HEK293 (cell line): ENCODE measurements at regions not wholly inside any gene's neighbourhood (a gene's known extent, or its start where the extent isn't known, plus 50 kb on each side); places are given as distances from the start of the nearest gene placed in this dataset.

Experiments
- CTCF ChIA-PET: fragments of 350-600 bp; formaldehyde crosslinking; extraction: SDS; loops from one replicate; lab custom pipeline; 2021; ENCODE audit warnings: antibody characterized with exemption; lab: Yijun Ruan, JAX
- POLR2A ChIA-PET: fragments of 300-600 bp; formaldehyde crosslinking; extraction: SDS; loops from one replicate; lab custom pipeline; 2020; ENCODE audit warnings: antibody characterized with exemption, inconsistent platforms; lab: Yijun Ruan, JAX
- H3K27ac ChIP-seq: fragments of 200-500 bp; sonication (Bioruptor generic); 2 replicates; pipeline ENCODE4 v1.5.1; 2014; ENCODE audit warnings: low read depth, low read length, control low read depth, inconsistent platforms; ENCODE audit errors: extremely low read depth
- H3K36me3 ChIP-seq, 2 experiments: fragments of 200-500 bp in 1 of 2; sonication (Bioruptor generic) in 1 of 2; 1 replicate in 1 of 2; 2 replicates in 1 of 2; pipeline ENCODE4 v1.5.1; 2014 to 2017; ENCODE audit warnings: inconsistent platforms in 2 of 2, low read length in 2 of 2; ENCODE audit not compliant: control insufficient read depth in 2 of 2, insufficient read depth in 1 of 2
- H3K4me1 ChIP-seq: fragments of 200-500 bp; sonication (Bioruptor generic); 2 replicates; pipeline ENCODE4 v1.5.1; 2014; ENCODE audit warnings: mild to moderate bottlenecking, low read length, inconsistent platforms; ENCODE audit not compliant: control insufficient read depth, insufficient read depth
- H3K4me3 ChIP-seq: 2 replicates; pipeline ENCODE4 v1.5.1; 2011; ENCODE audit warnings: low read depth, mild to moderate bottlenecking, control low read depth, low read length, moderate library complexity
- H3K9me3 ChIP-seq: fragments of 200-500 bp; sonication (Bioruptor generic); 2 replicates; pipeline ENCODE4 v1.5.1; 2014; ENCODE audit warnings: low read depth, low read length, inconsistent platforms; ENCODE audit not compliant: control insufficient read depth, insufficient read depth
- BCL11B ChIP-seq: fragments of 450-650 bp; formaldehyde crosslinking; IDR thresholded peaks from 2 replicates; pipeline ENCODE4 v1.5.1; 2016; ENCODE audit warnings: low read depth, missing biosample characterization, missing genetic modification characterization
- HOXC10 ChIP-seq: sonication (generic); formaldehyde crosslinking; IDR thresholded peaks from 2 replicates; pipeline ENCODE4 v1.8.1; 2023; ENCODE audit warnings: mild to moderate bottlenecking, missing genetic modification reagents
- IKZF3 ChIP-seq: fragments of 450-650 bp; IDR thresholded peaks from 2 replicates; pipeline ENCODE4 v1.5.0; 2018; ENCODE audit warnings: missing biosample characterization, mild to moderate bottlenecking, missing genetic modification characterization, moderate library complexity
- KLF1 ChIP-seq: fragments of 450-650 bp; formaldehyde crosslinking; IDR thresholded peaks from 2 replicates; pipeline ENCODE4 v1.5.1; 2016; ENCODE audit warnings: missing biosample characterization, missing genetic modification characterization
- PRDM1 ChIP-seq: fragments of 450-650 bp; formaldehyde crosslinking; IDR thresholded peaks from 2 replicates; pipeline ENCODE4; 2016; ENCODE audit warnings: missing biosample characterization, missing genetic modification characterization
- PRDM6 ChIP-seq: fragments of 450-650 bp; formaldehyde crosslinking; IDR thresholded peaks from 2 replicates; pipeline ENCODE4 v1.5.1; 2017; ENCODE audit warnings: missing biosample characterization, missing genetic modification characterization
- REPIN1 ChIP-seq: fragments of 450-650 bp; formaldehyde crosslinking; IDR thresholded peaks from 2 replicates; pipeline ENCODE4 v1.5.1; 2017; ENCODE audit warnings: missing biosample characterization, missing genetic modification characterization, low read depth
- YY2 ChIP-seq: fragments of 450-650 bp; formaldehyde crosslinking; IDR thresholded peaks from 2 replicates; pipeline ENCODE4 v1.5.1; 2016; ENCODE audit warnings: missing biosample characterization, missing genetic modification characterization
- ZFHX2 ChIP-seq: fragments of 450-650 bp; formaldehyde crosslinking; conservative IDR thresholded peaks from 2 replicates; pipeline ENCODE4 v1.5.1; 2016; ENCODE audit warnings: missing biosample characterization, missing genetic modification characterization
- ZNF112 ChIP-seq: fragments of 450-650 bp; formaldehyde crosslinking; IDR thresholded peaks from 2 replicates; pipeline ENCODE4 v1.5.0; 2017; ENCODE audit warnings: missing biosample characterization, missing genetic modification characterization
- ZNF140 ChIP-seq: fragments of 450-650 bp; formaldehyde crosslinking; IDR thresholded peaks from 2 replicates; pipeline ENCODE4 v1.5.1; 2016; ENCODE audit warnings: missing biosample characterization, missing genetic modification characterization
- ZNF223 ChIP-seq: fragments of 450-650 bp; formaldehyde crosslinking; IDR thresholded peaks from 2 replicates; pipeline ENCODE4 v1.5.1; 2016; ENCODE audit warnings: missing biosample characterization, missing genetic modification characterization
- ZNF292 ChIP-seq: fragments of 450-650 bp; formaldehyde crosslinking; IDR thresholded peaks from 2 replicates; pipeline ENCODE4 v1.5.1; 2016; ENCODE audit warnings: low read depth, missing biosample characterization, missing genetic modification characterization, borderline replicate concordance
- ZNF37A ChIP-seq: fragments of 450-650 bp; IDR thresholded peaks from 2 replicates; pipeline ENCODE4 v1.5.1; 2018; ENCODE audit warnings: missing biosample characterization, missing genetic modification characterization
- ZNF514 ChIP-seq: fragments of 450-650 bp; formaldehyde crosslinking; IDR thresholded peaks from 2 replicates; pipeline ENCODE4 v1.5.1; 2016; ENCODE audit warnings: missing biosample characterization, missing genetic modification characterization
- ZNF792 ChIP-seq: fragments of 450-650 bp; formaldehyde crosslinking; IDR thresholded peaks from 2 replicates; pipeline ENCODE4 v1.5.1; 2016; ENCODE audit warnings: missing biosample characterization, missing genetic modification characterization
- ZNF830 ChIP-seq: fragments of 450-650 bp; IDR thresholded peaks from 2 replicates; pipeline ENCODE4 v1.5.0; 2018; ENCODE audit warnings: missing biosample characterization, missing genetic modification characterization, low read depth, mild to moderate bottlenecking, moderate library complexity
- TF ChIP-seq, protein P1 (sequence below): fragments of 450-650 bp; formaldehyde crosslinking; IDR thresholded peaks from 2 replicates; pipeline ENCODE4 v1.5.1; 2016; ENCODE audit warnings: missing biosample characterization, missing genetic modification characterization
- TF ChIP-seq, protein P2 (sequence below): fragments of 450-650 bp; formaldehyde crosslinking; IDR thresholded peaks from 2 replicates; pipeline ENCODE4 v1.5.1; 2016; ENCODE audit warnings: missing biosample characterization, missing genetic modification characterization

DNA sequence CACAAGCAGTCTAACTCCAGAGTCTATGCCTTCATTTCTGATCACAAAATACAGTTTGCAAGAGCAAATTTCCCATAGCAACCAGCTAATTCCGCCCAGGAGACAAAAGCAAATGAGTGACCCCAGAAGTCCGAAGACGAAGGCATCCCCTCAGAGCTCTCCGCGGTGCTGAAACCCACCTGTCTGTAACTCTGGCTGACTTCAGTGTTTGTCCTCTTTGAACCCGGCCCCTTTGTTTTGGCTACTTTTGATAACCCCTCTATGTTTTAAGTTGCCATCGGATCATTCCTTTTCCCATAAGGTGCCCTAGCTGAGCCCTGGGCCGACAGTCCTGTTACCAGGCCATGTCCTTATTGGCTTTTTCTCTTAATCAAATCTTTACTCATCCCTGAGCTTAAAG, 515.8 kb downstream of the PTPRU start:
- H3K36me3 ChIP-seq: no peaks in the 10 kb centered on the region
- no peak for TF ChIP-seq HOXC10
- TF ChIP-seq, protein P1, sequence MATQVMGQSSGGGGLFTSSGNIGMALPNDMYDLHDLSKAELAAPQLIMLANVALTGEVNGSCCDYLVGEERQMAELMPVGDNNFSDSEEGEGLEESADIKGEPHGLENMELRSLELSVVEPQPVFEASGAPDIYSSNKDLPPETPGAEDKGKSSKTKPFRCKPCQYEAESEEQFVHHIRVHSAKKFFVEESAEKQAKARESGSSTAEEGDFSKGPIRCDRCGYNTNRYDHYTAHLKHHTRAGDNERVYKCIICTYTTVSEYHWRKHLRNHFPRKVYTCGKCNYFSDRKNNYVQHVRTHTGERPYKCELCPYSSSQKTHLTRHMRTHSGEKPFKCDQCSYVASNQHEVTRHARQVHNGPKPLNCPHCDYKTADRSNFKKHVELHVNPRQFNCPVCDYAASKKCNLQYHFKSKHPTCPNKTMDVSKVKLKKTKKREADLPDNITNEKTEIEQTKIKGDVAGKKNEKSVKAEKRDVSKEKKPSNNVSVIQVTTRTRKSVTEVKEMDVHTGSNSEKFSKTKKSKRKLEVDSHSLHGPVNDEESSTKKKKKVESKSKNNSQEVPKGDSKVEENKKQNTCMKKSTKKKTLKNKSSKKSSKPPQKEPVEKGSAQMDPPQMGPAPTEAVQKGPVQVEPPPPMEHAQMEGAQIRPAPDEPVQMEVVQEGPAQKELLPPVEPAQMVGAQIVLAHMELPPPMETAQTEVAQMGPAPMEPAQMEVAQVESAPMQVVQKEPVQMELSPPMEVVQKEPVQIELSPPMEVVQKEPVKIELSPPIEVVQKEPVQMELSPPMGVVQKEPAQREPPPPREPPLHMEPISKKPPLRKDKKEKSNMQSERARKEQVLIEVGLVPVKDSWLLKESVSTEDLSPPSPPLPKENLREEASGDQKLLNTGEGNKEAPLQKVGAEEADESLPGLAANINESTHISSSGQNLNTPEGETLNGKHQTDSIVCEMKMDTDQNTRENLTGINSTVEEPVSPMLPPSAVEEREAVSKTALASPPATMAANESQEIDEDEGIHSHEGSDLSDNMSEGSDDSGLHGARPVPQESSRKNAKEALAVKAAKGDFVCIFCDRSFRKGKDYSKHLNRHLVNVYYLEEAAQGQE (tag by site-specific recombination): peak; percentile 87
- TF ChIP-seq, all 188 proteins: peak for 1
- Histone ChIP-seq H3K27ac (no peak overlapping the region), H3K4me1 (no peaks in the 10 kb centered on the region), H3K9me3 (no peaks in the 10 kb centered on the region), H3K4me3 (no peak overlapping the region)
- POLR2A ChIA-PET: no interaction called here
- CTCF ChIA-PET: interaction anchor here (0.7 to 0.9 kb wide), 2 partner anchors 420 to 516 kb away, joined by 4 to 6 read pairs; partner anchors contain the start of gene PTPRU

- Histone ChIP-seq H3K4me3 (no peak overlapping the region), H3K27ac (no peak overlapping the region), H3K9me3 (no peaks in the 10 kb centered on the region)
- CTCF ChIA-PET: interaction anchor here (1.1 to 1.6 kb wide), 2 partner anchors 24 to 44 kb away, joined by 4 to 5 read pairs; no protein-coding TSS in a partner anchor
- TF ChIP-seq, protein P2, sequence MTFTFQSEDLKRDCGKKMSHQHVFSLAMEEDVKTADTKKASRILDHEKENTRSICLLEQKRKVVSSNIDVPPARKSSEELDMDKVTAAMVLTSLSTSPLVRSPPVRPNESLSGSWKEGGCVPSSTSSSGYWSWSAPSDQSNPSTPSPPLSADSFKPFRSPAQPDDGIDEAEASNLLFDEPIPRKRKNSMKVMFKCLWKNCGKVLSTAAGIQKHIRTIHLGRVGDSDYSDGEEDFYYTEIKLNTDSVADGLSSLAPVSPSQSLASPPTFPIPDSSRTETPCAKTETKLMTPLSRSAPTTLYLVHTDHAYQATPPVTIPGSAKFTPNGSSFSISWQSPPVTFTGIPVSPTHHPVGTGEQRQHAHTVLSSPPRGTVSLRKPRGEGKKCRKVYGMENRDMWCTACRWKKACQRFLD: no peak
- TF ChIP-seq KLF1 (tag by site-specific recombination) (no peak), ZNF37A (no peak), PRDM1 (tag by site-specific recombination) (no peak), REPIN1 (tag by site-specific recombination) (no peak), BCL11B (no peak), ZFHX2 (tag by site-specific recombination) (no peak), ZNF140 (no peak), IKZF3 (no peak)
- TF ChIP-seq, all 188 proteins: peak for 0
- no peaks in the 10 kb centered on the region for H3K36me3 ChIP-seq
- POLR2A ChIA-PET: no interaction called here
- no peaks in the 10 kb centered on the region for H3K4me1 ChIP-seq
Measured at GRCh38 chr1:29749024-29749945, 513.0 kb downstream of the PTPRU start.

DNA sequence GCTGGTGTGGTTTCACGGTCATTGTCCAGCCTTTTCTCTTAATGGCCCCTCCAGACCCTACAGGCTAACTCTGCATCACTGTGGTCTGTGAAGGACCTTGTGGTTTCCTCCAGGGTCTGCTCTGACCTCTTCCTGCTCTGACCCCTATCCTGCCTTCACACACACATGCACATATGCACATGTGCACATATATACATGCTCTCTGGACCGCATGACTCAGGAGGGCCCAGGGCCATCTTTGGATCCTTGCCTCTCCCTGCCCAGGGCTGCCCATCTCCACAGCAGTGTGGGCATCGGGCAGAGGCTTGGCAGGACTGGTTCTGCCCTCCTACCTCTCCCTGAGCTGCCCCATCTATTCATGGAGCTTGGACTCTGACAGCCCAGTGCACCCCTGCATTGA, 510.9 kb downstream of the PTPRU start:
- no peaks in the 10 kb centered on the region for H3K4me1 ChIP-seq
- TF ChIP-seq ZNF223 (tag by site-specific recombination) (no peak), HOXC10 (no peak), ZNF112 (no peak), ZNF830 (no peak), YY2 (no peak), ZNF792 (tag by site-specific recombination) (no peak), ZNF292 (tag by site-specific recombination) (no peak), ZNF514 (no peak), IKZF3 (no peak), PRDM6 (tag by site-specific recombination) (no peak)
- TF ChIP-seq, all 188 proteins: peak for 0
- Histone ChIP-seq H3K4me3 (no peak overlapping the region), H3K27ac (no peak overlapping the region), H3K36me3 (no peaks in the 10 kb centered on the region), H3K9me3 (no peaks in the 10 kb centered on the region)
- ChIA-PET POLR2A (no interaction called here), CTCF (no interaction called here)
